GM23248 (cell line): ENCODE measurements at regions not wholly inside any gene's neighbourhood (a gene's known extent, or its start where the extent isn't known, plus 50 kb on each side); places are given as distances from the start of the nearest gene placed in this dataset.

Experiments used
- EZH2 ChIP-seq: fragments of 200-600 bp; sonication (generic); IDR thresholded peaks from 2 replicates; pipeline ENCODE4 v1.6.1; 2018; ENCODE audit warnings: antibody characterized with exemption, mild to moderate bottlenecking; ENCODE audit not compliant: insufficient read depth, poor library complexity, severe bottlenecking
- EZH2phosphoT487 ChIP-seq: fragments of 200-600 bp; sonication (generic); IDR thresholded peaks from 2 replicates; pipeline ENCODE4 v1.6.1; 2018; ENCODE audit warnings: antibody characterized with exemption, moderate library complexity, mild to moderate bottlenecking, low read depth; ENCODE audit not compliant: insufficient read depth

DNA sequence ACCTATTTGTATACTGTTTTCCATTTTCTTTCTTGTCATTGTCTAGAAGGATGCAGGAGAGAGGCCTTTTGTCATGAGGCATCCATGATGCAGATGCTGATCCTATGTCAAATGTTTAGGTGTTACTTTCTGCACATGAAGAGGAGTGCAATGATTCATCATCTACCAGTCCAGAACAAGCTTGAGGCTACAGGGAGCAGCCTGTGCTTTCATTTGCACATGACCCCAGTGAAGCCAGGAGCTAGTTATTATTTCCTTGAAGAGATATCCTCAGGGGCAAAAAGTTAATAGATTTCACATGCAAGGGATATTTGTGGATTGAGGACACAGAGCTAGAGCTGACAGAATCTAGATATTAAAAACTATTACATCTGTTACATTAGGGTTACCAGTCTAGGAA lies 204.4 kb upstream of the TGFBR2 start:
- TF ChIP-seq EZH2 (no peak), EZH2phosphoT487 (no peak)
